GM12891 (cell line): ENCODE measurements at regions not wholly inside any gene's neighbourhood (a gene's known extent, or its start where the extent isn't known, plus 50 kb on each side); places are given as distances from the start of the nearest gene placed in this dataset.

ENCODE experiments used
- DNase-seq: peaks from one replicate; pipeline ENCODE4 v3.0.0; 2011; ENCODE audit warnings: low spot score; ENCODE audit not compliant: insufficient read length
- FAIRE-seq: peaks from 2 replicates; lab custom pipeline; 2011; peaks lifted over from hg19 to GRCh38; lab: Jason Lieb, UNC
- PAX5 ChIP-seq: IDR thresholded peaks from 2 replicates; pipeline ENCODE4 v1.6.1; 2011; ENCODE audit warnings: low read length, moderate library complexity, mild to moderate bottlenecking; ENCODE audit not compliant: insufficient read depth, severe bottlenecking
- POLR2A ChIP-seq: IDR thresholded peaks from 2 replicates; pipeline ENCODE4 v1.6.1; 2011; ENCODE audit warnings: low read depth, low read length, control low read depth
- POLR2AphosphoS5 ChIP-seq: IDR thresholded peaks from 2 replicates; pipeline ENCODE4 v1.6.1; 2011; ENCODE audit warnings: low read depth, low read length, control low read depth
- POU2F2 ChIP-seq: IDR thresholded peaks from 2 replicates; pipeline ENCODE4 v1.6.1; 2011; ENCODE audit warnings: low read depth, mild to moderate bottlenecking, control low read depth, low read length, moderate library complexity
- SPI1 ChIP-seq: IDR thresholded peaks from 2 replicates; pipeline ENCODE4 v1.6.1; 2011; ENCODE audit warnings: low read depth, low read length, control low read depth
- TAF1 ChIP-seq: IDR thresholded peaks from 2 replicates; pipeline ENCODE4 v1.6.1; 2011; ENCODE audit warnings: low read depth, low read length, control low read depth

DNA sequence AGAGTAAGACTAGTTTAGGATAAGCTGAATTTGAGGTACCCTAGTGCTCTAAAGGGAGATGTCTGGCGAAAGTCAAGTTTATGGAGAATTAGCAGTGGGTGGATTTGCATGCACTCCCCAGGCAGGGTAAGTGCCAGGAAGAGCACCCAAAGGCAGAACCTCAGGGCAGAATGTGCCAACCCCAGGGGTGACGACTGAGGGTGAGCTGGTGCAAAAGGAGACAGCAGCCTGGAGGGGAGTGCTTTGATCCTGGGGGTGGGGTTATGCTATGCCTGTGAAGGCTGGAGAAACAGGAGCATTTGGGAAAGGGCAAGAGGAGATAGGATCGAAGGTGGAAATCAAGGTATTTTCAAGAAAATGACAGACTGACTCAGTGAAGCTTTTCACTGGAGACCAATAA is 208.5 kb upstream of the PDE10A start:
- DNase-seq, result no peak
- no peak for FAIRE-seq
- TF ChIP-seq POLR2AphosphoS5, result no peak
- TF ChIP-seq POU2F2, result no peak
- TF ChIP-seq POLR2A, result no peak
- no peak for TF ChIP-seq TAF1
- no peak for TF ChIP-seq SPI1
- TF ChIP-seq PAX5, result no peak

DNA sequence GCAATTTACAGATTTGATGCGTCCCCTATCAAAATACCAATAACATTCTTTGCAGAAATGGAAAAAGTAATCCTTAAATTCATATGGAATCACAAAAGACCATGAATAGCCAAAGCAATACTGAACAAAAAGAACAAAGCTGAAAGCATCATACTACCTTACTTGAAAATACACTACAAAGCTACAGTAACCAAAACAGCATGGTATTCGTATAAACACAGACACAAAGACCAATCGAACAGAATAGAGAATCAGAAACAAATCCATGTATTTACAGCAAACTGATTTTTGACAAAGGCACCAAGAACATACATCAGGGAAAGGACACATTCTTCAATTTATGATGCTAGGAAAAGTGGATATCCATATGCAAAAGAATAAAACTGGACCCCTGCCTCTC is 206.5 kb upstream of the PDE10A start:
- FAIRE-seq (no peak), DNase-seq (no peak)
- no peak for TF ChIP-seq POLR2A
- no peak for TF ChIP-seq SPI1
- TF ChIP-seq POLR2AphosphoS5, result no peak
- no peak for TF ChIP-seq POU2F2
- no peak for TF ChIP-seq TAF1
- no peak for TF ChIP-seq PAX5

DNA sequence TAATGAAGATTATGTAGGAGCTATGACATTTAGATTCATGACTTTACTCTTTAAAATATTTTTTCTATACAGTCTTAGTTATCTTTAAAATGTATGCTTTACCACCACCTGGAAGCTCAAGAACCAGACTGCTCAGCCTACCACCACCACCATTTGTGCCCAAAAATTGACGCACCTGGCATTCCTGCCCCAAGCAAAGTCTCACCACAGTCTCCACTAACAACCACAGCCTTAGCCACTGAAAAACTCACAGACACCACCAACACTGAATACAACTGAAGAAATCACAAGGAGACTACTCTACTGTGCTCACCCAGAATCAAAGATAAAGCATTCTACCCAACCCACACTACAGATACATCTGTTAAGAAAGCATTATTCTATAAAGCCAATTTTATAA is 201.9 kb upstream of the PDE10A start:
- no peak for DNase-seq
- TF ChIP-seq PAX5 (no peak), POLR2A (no peak), POLR2AphosphoS5 (no peak), SPI1 (no peak), TAF1 (no peak), POU2F2 (no peak)
- FAIRE-seq, result no peak

DNA sequence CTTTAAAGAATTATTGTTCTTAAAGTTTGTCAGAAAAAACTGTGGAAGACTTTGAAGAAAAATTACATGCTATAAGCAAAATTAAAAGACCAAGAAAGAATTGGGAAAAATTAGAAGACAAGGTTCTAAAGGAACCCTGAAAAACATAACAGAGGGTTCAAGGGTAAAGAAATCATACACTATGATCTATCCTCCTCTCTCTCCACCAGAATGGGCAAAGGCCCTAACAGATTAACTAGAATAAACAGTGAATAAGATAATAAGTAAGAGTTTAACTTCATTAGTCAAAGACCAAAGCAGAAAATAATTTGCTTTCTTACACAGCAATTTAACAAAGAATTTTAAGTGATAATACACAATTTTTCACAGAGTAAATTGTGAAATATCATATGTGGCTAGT is 201.2 kb upstream of the PDE10A start:
- no peak for DNase-seq
- no peak for TF ChIP-seq TAF1
- no peak for TF ChIP-seq SPI1
- no peak for FAIRE-seq

DNA sequence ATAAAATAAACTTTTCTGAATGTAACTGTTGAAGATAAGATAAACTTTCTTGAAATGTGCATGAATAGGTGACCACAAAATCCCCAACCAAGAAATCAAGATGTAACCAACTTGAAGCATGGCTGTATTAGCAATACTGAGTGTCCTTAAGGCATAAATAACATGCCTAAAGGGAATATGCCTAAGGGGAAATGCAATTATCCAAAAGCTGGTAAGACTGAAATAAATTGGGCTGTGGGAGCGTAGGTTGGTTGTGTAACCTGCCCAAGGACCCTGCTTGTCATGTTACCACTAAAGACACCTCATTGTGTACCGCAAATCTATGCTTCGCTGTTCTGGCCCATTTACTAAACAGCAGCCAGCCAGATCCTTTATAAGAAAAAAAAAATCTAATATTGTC is 200.8 kb upstream of the PDE10A start:
- no peak for DNase-seq
- TF ChIP-seq POU2F2, result no peak
- no peak for TF ChIP-seq POLR2A
- no peak for TF ChIP-seq PAX5
- TF ChIP-seq POLR2AphosphoS5, result no peak
- TF ChIP-seq TAF1, result no peak
- FAIRE-seq, result no peak

DNA sequence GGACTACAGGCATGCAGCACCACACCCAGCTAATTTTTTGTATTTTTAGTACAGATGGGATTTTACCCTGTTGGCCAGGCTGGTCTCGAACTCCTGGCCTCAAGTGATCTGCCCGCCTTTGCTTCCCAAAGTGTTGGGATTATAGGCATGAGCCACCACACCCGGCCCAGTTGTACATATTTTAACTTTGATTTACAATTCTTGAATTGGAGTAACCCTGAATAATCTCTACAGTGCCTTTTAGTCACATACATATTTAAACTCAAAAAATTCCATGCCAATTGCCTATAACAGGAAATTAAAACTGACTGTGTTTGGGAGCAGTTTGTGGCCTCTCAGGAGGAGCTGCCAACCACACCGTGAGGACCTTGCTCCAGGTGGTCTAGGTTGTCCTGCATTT is 199.8 kb upstream of the PDE10A start:
- FAIRE-seq, result no peak
- TF ChIP-seq POLR2A, result no peak
- TF ChIP-seq POU2F2, result no peak
- no peak for TF ChIP-seq POLR2AphosphoS5
- TF ChIP-seq TAF1, result no peak
- TF ChIP-seq PAX5, result no peak
- TF ChIP-seq SPI1, result no peak

DNA sequence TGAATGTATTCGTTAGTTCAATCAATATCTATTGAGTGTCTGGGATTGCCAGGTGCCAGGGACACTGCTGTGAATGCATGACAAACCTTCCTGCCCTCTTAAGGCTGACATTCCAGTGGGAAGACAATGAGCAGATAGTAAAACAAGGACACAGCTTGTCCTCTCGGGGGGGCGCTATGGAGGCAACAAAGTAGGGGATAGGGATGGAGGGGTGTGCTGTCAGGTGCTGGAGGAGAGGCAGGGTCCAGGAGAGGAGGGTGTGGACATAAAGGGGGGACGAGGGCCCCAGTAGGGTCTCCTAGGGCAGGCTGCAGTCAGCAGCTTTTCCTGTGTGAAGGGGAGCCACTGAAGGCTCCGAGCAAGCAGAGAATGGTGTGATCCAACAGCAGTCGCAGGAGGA is 198.2 kb upstream of the PDE10A start:
- FAIRE-seq (no peak), DNase-seq (no peak)

More for the DNA sequence above, 199.8 kb upstream of the PDE10A start:
- no peak for DNase-seq

DNA sequence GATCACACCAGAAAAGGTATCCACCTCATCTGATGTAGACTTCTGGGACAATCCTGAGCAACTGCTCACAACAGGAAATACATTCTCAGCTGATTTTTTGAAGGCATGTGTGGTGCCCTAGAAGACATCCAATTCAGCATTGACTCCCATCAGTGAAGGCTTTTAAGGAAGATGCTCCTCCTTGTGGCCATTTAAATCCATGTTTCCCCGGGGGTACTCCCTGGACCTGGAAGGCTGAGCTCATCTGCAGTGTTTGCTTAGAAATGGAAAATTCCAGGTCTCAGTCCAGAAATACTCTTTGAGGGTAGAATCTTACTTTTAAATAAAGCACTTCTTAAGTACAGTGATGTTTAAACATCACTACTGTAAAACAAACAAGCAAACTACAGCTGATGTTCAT is 195.5 kb upstream of the PDE10A start:
- FAIRE-seq, result no peak
- TF ChIP-seq POLR2A, result no peak
- no peak for TF ChIP-seq POU2F2
- no peak for TF ChIP-seq PAX5
- no peak for TF ChIP-seq TAF1
- TF ChIP-seq SPI1, result no peak
- no peak for TF ChIP-seq POLR2AphosphoS5

More for the DNA sequence above, 198.2 kb upstream of the PDE10A start:
- TF ChIP-seq POLR2A, result no peak

DNA sequence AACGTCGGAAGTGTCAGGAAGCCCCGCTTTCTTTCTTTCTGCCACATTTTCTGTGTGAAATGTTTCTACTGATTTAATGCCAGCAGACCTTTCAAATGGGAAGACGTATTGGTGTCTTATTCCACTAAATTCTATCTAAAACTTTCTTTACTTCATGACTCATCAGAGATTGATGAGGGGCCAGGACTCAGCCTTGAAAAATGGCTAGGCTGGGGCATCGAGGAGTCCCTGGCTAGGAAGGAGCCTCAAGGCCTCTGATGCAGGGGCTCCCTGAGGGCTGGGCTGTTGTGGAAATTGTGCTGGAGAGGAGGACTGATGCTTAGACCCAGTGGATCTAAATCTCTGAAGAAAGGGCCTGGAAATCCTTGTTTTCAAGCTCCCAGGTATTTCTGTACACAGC is 192.8 kb upstream of the PDE10A start:
- no peak for TF ChIP-seq POU2F2
- FAIRE-seq, result no peak
- DNase-seq, result no peak

More for the DNA sequence above, 195.5 kb upstream of the PDE10A start:
- DNase-seq, result no peak

DNA sequence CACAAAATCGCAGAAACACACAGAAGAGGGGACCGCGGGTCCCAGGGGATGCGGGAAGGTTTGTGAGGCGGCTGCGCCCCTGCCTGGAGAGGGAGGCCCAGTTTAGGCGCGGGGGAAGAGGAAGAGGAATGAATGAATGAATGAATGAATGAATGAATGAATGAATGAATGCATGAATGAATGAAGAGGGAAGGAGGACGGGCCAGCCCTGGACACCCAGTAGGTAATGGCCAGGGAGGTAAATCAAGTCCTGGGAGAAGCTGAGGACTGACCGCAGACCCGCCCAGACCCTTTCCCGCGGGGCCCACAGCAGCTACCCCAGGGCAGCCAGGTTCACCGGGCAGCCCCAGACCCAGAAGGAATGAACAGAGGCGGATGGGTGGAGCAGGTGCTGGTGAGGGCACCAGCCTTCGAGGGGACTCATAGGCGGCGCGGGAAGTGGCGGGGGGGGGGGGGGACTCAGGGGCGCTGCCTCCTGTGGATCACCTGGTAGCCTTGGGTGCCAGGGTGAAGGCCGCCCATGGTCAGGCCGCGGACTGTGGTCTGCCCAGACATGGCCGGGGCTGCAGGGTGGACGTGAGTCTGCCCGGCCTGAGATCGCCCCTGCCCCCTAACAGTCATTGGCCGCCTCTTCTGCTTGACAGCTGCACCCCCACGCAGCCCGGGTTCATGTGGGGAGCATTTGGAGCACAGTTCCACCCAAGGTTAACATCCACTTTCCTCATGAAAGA is 192.0 kb upstream of the PDE10A start:
- no peak for DNase-seq
- FAIRE-seq, result no peak
- no peak for TF ChIP-seq SPI1
- TF ChIP-seq POLR2A, result no peak
- TF ChIP-seq POLR2AphosphoS5, result no peak
- TF ChIP-seq PAX5, result no peak
- TF ChIP-seq TAF1, result no peak
- no peak for TF ChIP-seq POU2F2
